Pancreas (tissue), 10 donors: ENCODE measurements at regions not wholly inside any gene's neighbourhood (a gene's known extent, or its start where the extent isn't known, plus 50 kb on each side); places are given as distances from the start of the nearest gene placed in this dataset.

ENCODE experiments used
- ATAC-seq, 4 donors: fragments of 200-7000 bp; cut with Tn5 transposase; one replicate each; pipeline versions ENCODE4 v1.8.0 to v1.9.1; 2020; ENCODE audit warnings: mild to moderate bottlenecking in 4 of 4, moderate library complexity in 4 of 4
- DNase-seq, 6 donors: peaks; one replicate each; pipeline ENCODE4 v3.0.0-alpha.2; 2020
- FAIRE-seq: peaks from 2 replicates; lab custom pipeline; 2012; peaks lifted over from hg19 to GRCh38; lab: Jason Lieb, UNC
- H3K27ac ChIP-seq, 4 donors: fragments of 200-600 bp; sonication (generic); 1 replicate in 3 of 4; 2 replicates in 1 of 4; pipeline versions ENCODE4 v1.5.0 to v1.8.0; 2020
- H3K27me3 ChIP-seq, 4 donors: fragments of 200-600 bp; one replicate each; pipeline ENCODE4 v1.8.0; 2021
- H3K36me3 ChIP-seq, 3 donors: fragments of 200-600 bp; sonication (generic) in 1 of 3; one replicate each; pipeline versions ENCODE4 v1.5.0 to v1.8.0; 2020 to 2021
- H3K4me1 ChIP-seq, 3 donors: fragments of 200-600 bp; one replicate each; pipeline ENCODE4 v1.8.0; 2021
- H3K4me3 ChIP-seq, 4 donors: fragments of 200-600 bp; sonication (generic) in 2 of 4; one replicate each; pipeline versions ENCODE4 v1.5.0 to v1.8.0; 2020 to 2021
- H3K9me3 ChIP-seq, 4 donors: fragments of 200-600 bp; one replicate each; pipeline ENCODE4 v1.8.0; 2021
- WGBS, 2 donors: extraction: QIAGEN DNeasy Blood & Tissue Kit; methylation state at CpG; one replicate each; pipeline ENCODE4 v1.1.7; 2013; 5-methylcytosine and 5-hydroxymethylcytosine counted together
- intact Hi-C, 3 donors: fragments of 100-400 bp; cut with DNase I; formaldehyde crosslinking; loops; one replicate each; pipeline versions ENCODE4 v1.11.1 to v1.14.2; 2022
- TF ChIP-seq, protein P1 (sequence below), 4 donors: fragments of 200-600 bp; sonication (generic) in 3 of 4; IDR thresholded peaks; one replicate each; pipeline versions ENCODE4 v1.5.0 to v1.8.0; 2021; ENCODE audit warnings: antibody characterized with exemption in 4 of 4
- donor health status: healthy with polysubstance abuse.
- donor health status: DM: no; HTN: no; CAD: no; lungs with moderate emphysema.
- donor health status: DM: no; HTN: no; CAD: no.
- donor health status: control.
- donor health status: control.
- donor health status: Bipolar disorder and iron deficiency.
- donor health status: DM: yes; HTN: yes; CAD: no.
- donor health status: DM: no; HTN: no; CAD: no.
- donor health status: DM: no; HTN: no; CAD: no.
- donor health status: DM: yes; HTN: yes; CAD: no.

DNA sequence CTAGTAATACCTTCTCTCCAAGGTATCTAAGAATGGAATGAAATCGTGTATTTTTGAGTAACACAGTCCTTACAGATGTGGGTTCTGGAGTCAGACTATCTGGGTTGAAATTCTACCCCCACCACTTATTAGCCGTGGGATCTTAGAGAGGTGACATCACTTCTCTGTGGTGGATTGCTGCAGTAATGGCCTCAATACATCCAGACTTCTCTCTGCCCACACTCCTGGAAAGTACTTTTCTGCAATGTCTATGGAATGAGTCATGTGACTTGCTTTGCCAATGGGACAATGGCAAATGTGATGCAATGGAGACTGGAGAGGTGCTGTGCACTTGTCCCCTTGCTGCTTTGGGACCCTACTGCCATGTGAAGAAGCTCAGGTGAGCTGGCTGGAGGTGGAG, 418.2 kb downstream of the HAPSTR1 start:
- no peak for ATAC-seq
- 71 to 80% methylated on average over 2 of the region's 2 CpGs for WGBS, 2 donors
- FAIRE-seq: no peak
- TF ChIP-seq, protein P1, sequence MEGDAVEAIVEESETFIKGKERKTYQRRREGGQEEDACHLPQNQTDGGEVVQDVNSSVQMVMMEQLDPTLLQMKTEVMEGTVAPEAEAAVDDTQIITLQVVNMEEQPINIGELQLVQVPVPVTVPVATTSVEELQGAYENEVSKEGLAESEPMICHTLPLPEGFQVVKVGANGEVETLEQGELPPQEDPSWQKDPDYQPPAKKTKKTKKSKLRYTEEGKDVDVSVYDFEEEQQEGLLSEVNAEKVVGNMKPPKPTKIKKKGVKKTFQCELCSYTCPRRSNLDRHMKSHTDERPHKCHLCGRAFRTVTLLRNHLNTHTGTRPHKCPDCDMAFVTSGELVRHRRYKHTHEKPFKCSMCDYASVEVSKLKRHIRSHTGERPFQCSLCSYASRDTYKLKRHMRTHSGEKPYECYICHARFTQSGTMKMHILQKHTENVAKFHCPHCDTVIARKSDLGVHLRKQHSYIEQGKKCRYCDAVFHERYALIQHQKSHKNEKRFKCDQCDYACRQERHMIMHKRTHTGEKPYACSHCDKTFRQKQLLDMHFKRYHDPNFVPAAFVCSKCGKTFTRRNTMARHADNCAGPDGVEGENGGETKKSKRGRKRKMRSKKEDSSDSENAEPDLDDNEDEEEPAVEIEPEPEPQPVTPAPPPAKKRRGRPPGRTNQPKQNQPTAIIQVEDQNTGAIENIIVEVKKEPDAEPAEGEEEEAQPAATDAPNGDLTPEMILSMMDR (IDR thresholded peaks at IDR 0.05): no peak
- intact Hi-C loops: no loop called here
- no peak overlapping the region for H3K4me3 ChIP-seq
- H3K4me1 ChIP-seq: no peaks in the 10 kb centered on the region
- H3K27me3 ChIP-seq: no peaks in the 10 kb centered on the region
- no peaks in the 10 kb centered on the region for H3K9me3 ChIP-seq
- no peak for DNase-seq
- H3K27ac ChIP-seq: no peak overlapping the region
- no peaks in the 10 kb centered on the region for H3K36me3 ChIP-seq

DNA sequence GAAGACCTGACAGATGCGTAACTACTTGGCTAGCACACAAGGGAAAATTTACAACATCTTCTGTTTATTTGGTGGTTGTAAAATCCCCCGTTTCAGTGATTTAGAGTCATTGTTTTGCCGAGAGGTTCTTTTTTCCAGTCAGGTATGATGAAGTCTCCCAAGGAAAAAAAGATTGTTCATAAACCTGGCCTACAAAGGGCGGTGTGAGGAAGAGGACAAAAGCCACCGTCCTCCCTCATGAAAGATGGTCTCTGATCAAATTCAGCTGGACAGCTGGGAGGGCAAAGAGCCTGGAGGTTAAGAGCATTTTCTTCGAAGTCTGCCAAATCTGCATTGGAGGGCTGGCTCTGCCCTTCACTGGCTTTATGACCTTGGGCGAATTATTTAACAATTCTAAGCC, 419.9 kb downstream of the HAPSTR1 start:
- DNase-seq: no peak
- no peak for FAIRE-seq
- intact Hi-C loops: no loop called here
- H3K9me3 ChIP-seq: no peaks in the 10 kb centered on the region
- no peaks in the 10 kb centered on the region for H3K27me3 ChIP-seq
- H3K4me1 ChIP-seq: no peaks in the 10 kb centered on the region
- 81 to 87% methylated on average over 7 of the region's 7 CpGs for whole genome bisulfite sequencing, 2 donors
- H3K36me3 ChIP-seq: no peaks in the 10 kb centered on the region
- no peak for ATAC-seq
- H3K27ac ChIP-seq: no peak overlapping the region
- TF ChIP-seq, protein P1 (IDR thresholded peaks at IDR 0.05): no peak
- H3K4me3 ChIP-seq: no peak overlapping the region

DNA sequence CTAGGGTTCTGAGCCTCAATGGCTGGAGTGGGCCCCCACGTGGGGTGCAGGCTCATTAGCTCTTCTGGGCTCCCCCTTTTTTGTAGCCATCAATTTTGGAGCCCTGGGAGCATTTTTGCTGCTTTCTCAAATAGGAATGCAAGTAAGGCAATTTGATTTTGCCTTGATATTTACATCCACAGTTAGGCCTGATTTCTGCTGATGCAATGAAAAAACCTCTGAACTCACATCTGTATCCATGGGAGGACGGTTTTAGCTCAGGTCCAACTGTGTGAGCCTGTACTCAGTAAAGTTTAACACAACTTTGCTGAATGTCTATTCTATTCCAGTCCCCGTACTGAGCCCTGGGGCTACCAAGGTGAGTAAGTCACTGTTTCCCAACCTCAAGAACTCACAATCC, 425.0 kb downstream of the HAPSTR1 start:
- WGBS, 2 donors: 88 to 93% methylated on average over 3 of the region's 3 CpGs
- TF ChIP-seq, protein P1 (IDR thresholded peaks at IDR 0.05): no peak
- no peak for ATAC-seq
- no peak for DNase-seq
- H3K4me1 ChIP-seq: peaks cover 0 to 4% (median 4%) of the 10 kb centered on the region in 3 donors
- no peaks in the 10 kb centered on the region for H3K27me3 ChIP-seq
- no peaks in the 10 kb centered on the region for H3K36me3 ChIP-seq
- no peak overlapping the region for H3K4me3 ChIP-seq
- no peak for FAIRE-seq
- intact Hi-C loops: no loop called here
- H3K9me3 ChIP-seq: no peaks in the 10 kb centered on the region
- H3K27ac ChIP-seq: no peak overlapping the region

DNA sequence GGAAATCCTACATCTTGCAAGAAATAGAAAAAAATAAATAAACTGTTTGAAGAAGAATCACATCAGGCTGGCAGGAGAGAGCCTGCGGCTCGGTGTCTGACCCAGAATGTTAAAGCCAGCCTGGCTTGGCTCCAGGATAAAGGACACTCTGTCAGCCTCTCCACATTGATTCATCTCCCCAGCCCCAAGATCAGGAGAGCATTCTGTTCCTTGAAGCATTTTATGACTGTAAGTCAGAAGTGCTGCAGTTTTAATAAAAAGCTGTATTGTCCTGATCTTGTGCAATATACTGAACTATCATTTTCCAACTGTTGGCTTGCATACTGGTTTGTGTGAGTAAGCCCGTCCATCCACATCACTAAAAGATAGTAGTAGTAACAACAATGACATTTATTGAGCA, 426.6 kb downstream of the HAPSTR1 start:
- intact Hi-C loops: no loop called here
- no peaks in the 10 kb centered on the region for H3K36me3 ChIP-seq
- 11 to 20% methylated on average over 3 of the region's 3 CpGs for WGBS, 2 donors
- H3K4me3 ChIP-seq: no peak overlapping the region
- no peaks in the 10 kb centered on the region for H3K27me3 ChIP-seq
- DNase-seq (peak in 1 of 6 donors; percentile 6), ATAC-seq (peak in 3 of 4 donors; percentile 41 to 50 (median 44)), FAIRE-seq (no peak)
- no peaks in the 10 kb centered on the region for H3K9me3 ChIP-seq
- peaks cover 0 to 4% (median 4%) of the 10 kb centered on the region in 3 donors for H3K4me1 ChIP-seq
- H3K27ac ChIP-seq: no peak overlapping the region
- TF ChIP-seq, protein P1 (IDR thresholded peaks at IDR 0.05): no peak

DNA sequence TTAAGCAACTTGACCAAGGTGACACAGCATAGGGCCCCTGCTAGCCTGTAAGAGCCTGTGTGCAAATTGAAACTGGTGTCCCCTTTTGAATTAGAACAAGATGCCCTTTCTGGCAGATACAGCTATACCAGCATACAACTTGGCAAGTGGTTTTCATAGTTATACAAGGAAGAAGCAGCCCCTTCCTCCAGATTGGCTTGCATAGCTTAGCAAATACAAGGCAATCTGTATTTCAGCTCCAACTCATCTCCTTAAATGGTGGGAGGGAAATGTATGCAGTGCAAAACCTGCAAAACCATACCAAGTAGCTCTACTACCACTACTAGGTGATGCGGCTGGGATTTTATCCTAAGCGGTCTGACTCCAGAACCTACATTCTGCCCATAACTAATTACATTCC, 427.1 kb downstream of the HAPSTR1 start:
- intact Hi-C loops: no loop called here
- ATAC-seq (no peak), FAIRE-seq (no peak), DNase-seq (no peak)
- Histone ChIP-seq H3K27ac (no peak overlapping the region), H3K9me3 (no peaks in the 10 kb centered on the region), H3K4me3 (no peak overlapping the region), H3K36me3 (no peaks in the 10 kb centered on the region), H3K4me1 (peaks cover 0 to 4% (median 4%) of the 10 kb centered on the region in 3 donors), H3K27me3 (no peaks in the 10 kb centered on the region)
- TF ChIP-seq, protein P1 (IDR thresholded peaks at IDR 0.05): no peak
- 98 to 100% methylated on average over 2 of the region's 2 CpGs for WGBS, 2 donors
